Mucosa of stomach (tissue), 1 donor: ENCODE measurements at regions not wholly inside any gene's neighbourhood (a gene's known extent, or its start where the extent isn't known, plus 50 kb on each side); places are given as distances from the start of the nearest gene placed in this dataset.

Source experiments
- H3K27me3 ChIP-seq: one replicate; pipeline ENCODE4 v1.7.0; 2013; ENCODE audit warnings: mild to moderate bottlenecking, low read length; ENCODE audit not compliant: control insufficient read depth, insufficient read depth
- H3K36me3 ChIP-seq: one replicate; pipeline ENCODE4 v1.7.0; 2013; ENCODE audit warnings: low read length; ENCODE audit not compliant: control insufficient read depth, insufficient read depth
- H3K4me1 ChIP-seq: one replicate; pipeline ENCODE4 v1.7.0; 2013; ENCODE audit warnings: mild to moderate bottlenecking, low read length; ENCODE audit not compliant: control insufficient read depth, insufficient read depth
- H3K4me3 ChIP-seq: one replicate; pipeline ENCODE4 v1.7.0; 2013; ENCODE audit warnings: low read length
- H3K9ac ChIP-seq: one replicate; pipeline ENCODE4 v1.7.0; 2013; ENCODE audit warnings: mild to moderate bottlenecking, low read length, moderate library complexity
- H3K9me3 ChIP-seq: one replicate; pipeline ENCODE4 v1.7.0; 2013; ENCODE audit warnings: mild to moderate bottlenecking, low read length, moderate library complexity; ENCODE audit not compliant: control insufficient read depth
- donor health status: Pancreatic carcinoma.

- H3K36me3 ChIP-seq, result no peaks in the 10 kb centered on the region
- no peaks in the 10 kb centered on the region for H3K4me1 ChIP-seq
- no peak overlapping the region for H3K4me3 ChIP-seq
- H3K9ac ChIP-seq, result no peak overlapping the region
- no peaks in the 10 kb centered on the region for H3K27me3 ChIP-seq
- H3K9me3 ChIP-seq, result no peaks in the 10 kb centered on the region
Measured at GRCh38 chr2:82279367-82279766, 1974.8 kb upstream of the LRRTM1 start.

- H3K9me3 ChIP-seq, result no peaks in the 10 kb centered on the region
Measured at GRCh38 chr2:82278416-82278815, 1973.9 kb upstream of the LRRTM1 start.

GRCh38 chr2:82275599-82275998 lies 1971.0 kb upstream of the LRRTM1 start:
- H3K27me3 ChIP-seq, result no peaks in the 10 kb centered on the region
- no peaks in the 10 kb centered on the region for H3K4me1 ChIP-seq
- H3K9me3 ChIP-seq, result no peaks in the 10 kb centered on the region
- H3K4me3 ChIP-seq, result no peak overlapping the region
- no peak overlapping the region for H3K9ac ChIP-seq
- H3K36me3 ChIP-seq, result no peaks in the 10 kb centered on the region

More at GRCh38 chr2:82278416-82278815, 1973.9 kb upstream of the LRRTM1 start:
- Histone ChIP-seq H3K9ac (no peak overlapping the region), H3K4me3 (no peak overlapping the region), H3K4me1 (no peaks in the 10 kb centered on the region), H3K27me3 (no peaks in the 10 kb centered on the region), H3K36me3 (no peaks in the 10 kb centered on the region)

GRCh38 chr2:82268446-82268845 lies 1963.9 kb upstream of the LRRTM1 start:
- Histone ChIP-seq H3K36me3 (no peaks in the 10 kb centered on the region), H3K9me3 (no peaks in the 10 kb centered on the region), H3K9ac (no peak overlapping the region), H3K27me3 (no peaks in the 10 kb centered on the region), H3K4me1 (no peaks in the 10 kb centered on the region), H3K4me3 (no peak overlapping the region)

- no peaks in the 10 kb centered on the region for H3K27me3 ChIP-seq
- H3K9me3 ChIP-seq, result no peaks in the 10 kb centered on the region
- H3K36me3 ChIP-seq, result no peaks in the 10 kb centered on the region
- no peak overlapping the region for H3K9ac ChIP-seq
- no peaks in the 10 kb centered on the region for H3K4me1 ChIP-seq
- H3K4me3 ChIP-seq, result no peak overlapping the region
Measured at GRCh38 chr2:82260521-82260920, 1956.0 kb upstream of the LRRTM1 start.

GRCh38 chr2:82259551-82259950 lies 1955.0 kb upstream of the LRRTM1 start:
- Histone ChIP-seq H3K27me3 (no peaks in the 10 kb centered on the region), H3K4me3 (no peak overlapping the region), H3K4me1 (no peaks in the 10 kb centered on the region), H3K9ac (no peak overlapping the region), H3K9me3 (no peaks in the 10 kb centered on the region), H3K36me3 (no peaks in the 10 kb centered on the region)

GRCh38 chr2:82257796-82258555 lies 1953.4 kb upstream of the LRRTM1 start:
- Histone ChIP-seq H3K36me3 (no peaks in the 10 kb centered on the region), H3K27me3 (no peaks in the 10 kb centered on the region), H3K9ac (no peak overlapping the region), H3K4me1 (no peaks in the 10 kb centered on the region), H3K4me3 (no peak overlapping the region), H3K9me3 (no peaks in the 10 kb centered on the region)

GRCh38 chr2:82256983-82257632 lies 1952.6 kb upstream of the LRRTM1 start:
- Histone ChIP-seq H3K4me1 (no peaks in the 10 kb centered on the region), H3K9me3 (no peaks in the 10 kb centered on the region), H3K4me3 (no peak overlapping the region), H3K27me3 (no peaks in the 10 kb centered on the region), H3K36me3 (no peaks in the 10 kb centered on the region), H3K9ac (no peak overlapping the region)

- Histone ChIP-seq H3K4me3 (no peak overlapping the region), H3K9me3 (no peaks in the 10 kb centered on the region), H3K9ac (no peak overlapping the region), H3K4me1 (no peaks in the 10 kb centered on the region), H3K27me3 (no peaks in the 10 kb centered on the region), H3K36me3 (no peaks in the 10 kb centered on the region)
Measured at GRCh38 chr2:82256288-82256687, 1951.7 kb upstream of the LRRTM1 start.

- Histone ChIP-seq H3K4me3 (no peak overlapping the region), H3K9ac (no peak overlapping the region), H3K9me3 (no peaks in the 10 kb centered on the region), H3K36me3 (no peaks in the 10 kb centered on the region), H3K27me3 (no peaks in the 10 kb centered on the region), H3K4me1 (no peaks in the 10 kb centered on the region)
Measured at GRCh38 chr2:82254728-82255127, 1950.2 kb upstream of the LRRTM1 start.

GRCh38 chr2:82246220-82246775 lies 1941.7 kb upstream of the LRRTM1 start:
- H3K4me3 ChIP-seq, result no peak overlapping the region
- H3K9me3 ChIP-seq, result no peaks in the 10 kb centered on the region
- H3K9ac ChIP-seq, result no peak overlapping the region
- H3K36me3 ChIP-seq, result no peaks in the 10 kb centered on the region
- no peaks in the 10 kb centered on the region for H3K4me1 ChIP-seq
- H3K27me3 ChIP-seq, result no peaks in the 10 kb centered on the region

- no peaks in the 10 kb centered on the region for H3K4me1 ChIP-seq
- no peak overlapping the region for H3K9ac ChIP-seq
- H3K4me3 ChIP-seq, result no peak overlapping the region
- no peaks in the 10 kb centered on the region for H3K27me3 ChIP-seq
- no peaks in the 10 kb centered on the region for H3K36me3 ChIP-seq
- H3K9me3 ChIP-seq, result no peaks in the 10 kb centered on the region
Measured at GRCh38 chr2:82239176-82239575, 1934.6 kb upstream of the LRRTM1 start.
